Breast epithelium (tissue), 3 donors: ENCODE measurements at regions not wholly inside any gene's neighbourhood (a gene's known extent, or its start where the extent isn't known, plus 50 kb on each side); places are given as distances from the start of the nearest gene placed in this dataset.

ENCODE experiments used
- CTCF ChIP-seq, 3 donors: fragments of 450-650 bp; IDR thresholded peaks; one replicate each; pipeline ENCODE4 v1.5.1; 2016 to 2017; ENCODE audit warnings: antibody characterized with exemption in 3 of 3, mild to moderate bottlenecking in 3 of 3, moderate library complexity in 3 of 3
- POLR2A ChIP-seq: fragments of 450-650 bp; IDR thresholded peaks from one replicate; pipeline ENCODE4 v1.6.1; 2016; ENCODE audit warnings: antibody characterized with exemption, mild to moderate bottlenecking, moderate library complexity
- POLR2AphosphoS5 ChIP-seq, 3 donors: sonication (generic); formaldehyde crosslinking; IDR thresholded peaks; one replicate each; pipeline ENCODE4 v1.6.1; 2017; ENCODE audit warnings: antibody characterized with exemption in 3 of 3

GRCh38 chr12:14148489-14149270 lies 167.3 kb upstream of the GRIN2B start:
- TF ChIP-seq POLR2AphosphoS5 (IDR thresholded peaks at IDR 0.05) (no peak), CTCF (IDR thresholded peaks at IDR 0.05) (no peak), POLR2A (no peak)
